Hematopoietic multipotent progenitor cell treated with erythropoietin and hydrocortisone succinate and interleukin-3 and kit ligand, for 8 days (in vitro differentiated cells): ENCODE measurements at regions not wholly inside any gene's neighbourhood (a gene's known extent, or its start where the extent isn't known, plus 50 kb on each side); places are given as distances from the start of the nearest gene placed in this dataset.

Experiments used
- DNase-seq: peaks from one replicate; pipeline ENCODE4 v3.0.0-alpha.2; 2015

GRCh38 chr5:89441965-89442364 is 559.0 kb upstream of the MEF2C start:
- DNase-seq = no peak

DNA sequence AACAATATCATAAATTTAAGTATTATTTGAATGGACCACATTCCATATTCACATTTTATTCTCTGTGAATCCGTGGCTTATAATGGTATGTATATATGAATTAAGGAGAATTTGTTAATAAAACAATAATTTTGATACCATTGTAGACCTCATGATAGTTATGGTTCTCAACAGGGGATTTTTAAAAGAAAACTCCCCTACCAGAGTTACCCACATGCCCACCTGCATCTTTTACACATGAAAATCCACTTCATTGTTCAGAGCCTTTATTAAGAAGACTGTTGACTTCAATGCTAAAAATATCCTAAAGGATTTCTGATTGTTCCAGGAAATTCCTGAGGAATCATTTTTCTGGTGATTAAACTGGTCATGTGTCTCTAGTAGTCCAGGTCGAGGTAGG is 557.7 kb upstream of the MEF2C start:
- DNase-seq = no peak

GRCh38 chr5:89437450-89438435 is 554.8 kb upstream of the MEF2C start:
- no peak for DNase-seq

DNA sequence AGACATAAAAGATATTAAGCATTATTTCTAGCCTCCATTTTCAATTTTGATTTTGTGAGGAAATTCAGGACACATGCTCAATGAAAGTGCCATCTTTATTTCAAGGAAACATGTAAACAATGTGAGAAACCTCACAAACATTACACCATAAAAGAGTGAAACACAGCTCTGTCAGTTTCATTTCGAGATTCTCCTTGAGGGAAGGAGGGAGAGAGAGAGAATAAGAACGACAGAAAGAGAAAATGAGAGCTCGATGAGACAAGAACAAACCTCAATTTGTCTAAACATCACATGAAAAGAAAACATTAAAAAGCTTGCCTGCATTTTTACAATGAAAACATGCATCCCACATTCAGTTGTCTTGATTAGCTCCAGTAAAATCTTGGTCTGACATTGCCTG is 553.5 kb upstream of the MEF2C start:
- no peak for DNase-seq

- no peak for DNase-seq
Observed at GRCh38 chr5:89435347-89435746, 552.4 kb upstream of the MEF2C start.

- no peak for DNase-seq
Observed at GRCh38 chr5:89428624-89429023, 545.6 kb upstream of the MEF2C start.

DNA sequence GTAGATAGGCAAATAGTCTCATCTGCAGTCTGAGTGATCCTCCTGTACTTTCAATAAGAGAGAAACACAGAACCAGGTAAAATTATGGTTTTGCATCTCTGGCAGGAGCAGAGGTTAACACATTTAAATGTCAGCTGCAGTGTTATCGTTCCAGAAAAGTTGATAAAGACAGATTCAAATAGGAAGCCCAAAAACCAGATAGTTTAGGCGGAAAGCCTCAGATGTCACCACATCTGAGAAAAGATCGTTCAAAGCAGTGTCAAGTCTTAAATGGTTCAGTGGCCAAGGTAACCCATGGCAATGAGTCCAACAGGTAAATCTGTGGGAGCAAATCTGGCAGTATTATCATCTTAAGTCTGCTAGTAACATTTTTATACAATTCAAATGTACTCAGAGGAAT is 542.1 kb upstream of the MEF2C start:
- DNase-seq = no peak

GRCh38 chr5:89421035-89421434 is 538.1 kb upstream of the MEF2C start:
- DNase-seq = no peak

DNA sequence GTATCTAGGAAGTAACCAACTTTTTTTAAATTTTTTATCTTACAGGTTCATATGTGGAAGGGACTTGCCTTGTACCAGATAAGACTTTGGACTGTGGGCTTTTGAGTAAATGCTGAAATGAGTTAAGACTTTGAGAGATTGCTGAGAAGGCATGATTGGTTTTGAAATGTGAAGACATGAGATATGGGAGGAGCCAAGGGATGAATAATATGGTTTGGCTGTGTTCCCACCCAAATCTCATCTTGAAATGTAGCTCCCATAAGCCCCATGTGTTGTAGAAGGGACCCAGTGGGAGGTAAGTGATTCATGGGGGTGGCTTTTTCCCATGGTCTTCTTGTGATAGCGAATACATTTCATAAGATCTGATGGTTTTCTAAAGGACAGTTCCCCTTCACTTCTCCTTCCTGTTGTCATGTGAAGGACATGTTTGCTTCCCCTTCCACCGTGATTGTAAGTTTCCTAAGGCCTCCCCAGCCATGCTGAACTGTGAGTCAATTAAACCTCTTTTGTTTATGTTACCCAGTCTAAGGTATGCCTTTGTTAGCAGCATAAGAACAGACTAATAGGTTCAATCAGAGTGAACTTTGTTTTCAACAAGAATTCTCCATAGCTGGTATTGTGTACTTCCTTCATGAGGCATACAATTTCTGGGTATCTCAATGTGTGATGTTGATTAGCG is 535.6 kb upstream of the MEF2C start:
- DNase-seq = peak; percentile 59

- peak; percentile 2 for DNase-seq
Observed at GRCh38 chr5:89417990-89418389, 535.0 kb upstream of the MEF2C start.

DNA sequence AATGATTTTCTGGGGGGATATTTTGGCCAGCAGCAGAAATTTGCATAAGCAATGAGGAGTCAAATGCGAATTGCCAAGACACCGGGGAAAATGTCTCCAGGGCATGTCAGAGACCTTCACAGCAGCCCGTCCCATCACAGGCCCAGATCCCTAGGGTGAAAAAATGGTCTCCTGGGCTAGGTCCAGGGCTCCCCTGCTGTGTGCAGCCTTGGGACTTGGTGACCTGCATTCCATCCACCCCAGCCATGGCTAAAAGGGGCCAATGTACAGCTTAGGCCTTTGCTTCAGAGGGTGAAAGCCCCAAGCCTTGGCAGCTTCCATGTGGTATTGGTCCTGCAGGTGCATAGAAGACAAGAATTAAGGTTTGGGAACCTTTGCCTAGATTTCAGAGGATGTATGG is 534.5 kb upstream of the MEF2C start:
- no peak for DNase-seq

DNA sequence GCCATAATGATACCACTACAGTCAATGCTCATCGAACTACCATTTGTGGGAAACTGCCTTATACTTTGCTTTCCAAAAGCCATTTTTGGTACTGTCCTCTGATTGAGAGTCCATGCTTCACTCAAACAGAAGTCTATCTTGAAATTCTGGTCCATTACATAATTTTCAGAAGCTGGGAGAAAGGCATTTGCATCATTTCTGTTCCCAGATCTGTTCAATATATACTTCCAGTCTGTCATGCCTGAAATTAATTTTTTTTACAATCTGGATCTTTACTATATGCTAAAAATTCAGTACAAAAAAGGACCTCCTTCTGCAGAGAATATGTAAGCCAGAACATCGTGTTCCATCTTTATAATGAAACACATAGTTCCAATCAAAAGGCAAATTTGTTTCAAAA is 528.9 kb upstream of the MEF2C start:
- no peak for DNase-seq

DNA sequence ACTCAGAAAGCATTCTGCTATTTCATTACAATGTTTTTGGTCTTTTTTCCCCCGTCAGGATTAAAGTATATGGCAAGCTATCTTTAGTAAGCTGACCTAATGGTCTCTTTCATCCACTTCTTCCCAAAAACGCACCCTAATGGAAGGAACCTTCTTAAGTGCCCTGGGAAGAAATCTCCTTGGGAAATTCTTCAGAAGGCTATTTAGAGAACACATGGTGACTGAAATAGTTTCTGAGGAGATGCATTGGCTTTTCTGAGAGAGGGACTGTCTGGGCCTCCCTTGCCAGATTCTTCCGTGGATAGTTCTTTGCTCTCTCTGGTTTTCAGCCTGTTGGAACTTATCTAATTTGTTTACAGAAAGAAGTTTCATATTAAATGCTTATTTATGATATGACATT is 524.1 kb upstream of the MEF2C start:
- DNase-seq = no peak

DNA sequence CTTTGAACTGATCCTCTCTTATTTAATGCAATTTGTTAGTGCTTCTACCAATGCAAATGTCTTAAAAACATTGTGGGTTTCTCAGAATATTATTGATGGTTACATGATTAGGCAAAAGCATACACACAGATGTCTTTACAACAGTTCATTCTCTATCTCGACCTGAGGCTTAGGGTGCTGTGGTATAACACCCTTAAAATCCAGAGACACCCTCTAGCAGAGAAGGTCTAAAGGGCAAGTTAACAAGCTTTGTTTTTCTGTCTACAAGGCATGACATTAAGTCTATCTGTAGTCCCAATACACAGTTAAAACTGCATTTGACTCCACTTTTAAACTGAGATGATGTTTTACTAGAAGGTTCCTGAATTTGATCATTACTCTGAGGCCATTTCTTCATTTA is 518.7 kb upstream of the MEF2C start:
- DNase-seq = no peak

DNA sequence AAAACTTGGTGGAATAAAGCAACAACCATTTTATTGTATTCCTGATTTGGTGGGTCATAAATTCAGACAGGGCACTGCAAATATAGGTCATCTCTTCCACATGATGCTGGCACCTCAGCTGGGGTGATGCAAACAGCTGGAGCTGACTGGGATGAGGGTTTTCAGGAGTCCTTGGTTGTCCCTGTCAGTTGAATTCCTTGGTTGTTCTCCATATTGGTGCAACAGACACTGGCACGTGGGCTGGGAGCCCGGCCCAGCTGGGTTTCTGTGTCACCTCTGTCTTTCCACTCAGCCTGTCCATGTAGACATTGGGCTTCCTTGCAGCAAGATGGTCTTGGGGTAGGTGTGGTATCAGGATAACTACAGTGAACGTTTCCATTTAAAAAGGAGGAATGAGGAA is 518.0 kb upstream of the MEF2C start:
- no peak for DNase-seq

DNA sequence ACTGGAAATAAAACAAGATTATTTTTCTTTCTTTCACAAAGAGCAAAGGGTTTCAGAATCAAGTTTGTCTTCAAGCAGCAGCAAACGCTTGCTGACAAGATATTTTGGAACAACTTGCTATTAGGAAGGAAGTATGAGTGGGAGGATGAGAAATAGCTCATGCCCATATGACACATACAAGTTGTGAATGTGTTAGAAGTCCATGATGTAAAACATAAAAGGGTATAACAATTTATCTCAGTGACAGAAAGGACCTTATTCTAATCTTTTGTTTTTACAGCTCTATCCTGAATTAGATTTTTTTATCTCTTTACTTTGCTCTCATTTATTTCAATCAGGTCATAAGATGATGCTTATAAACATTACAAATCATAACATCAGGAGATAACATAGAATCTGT is 516.6 kb upstream of the MEF2C start:
- DNase-seq = no peak

- DNase-seq = peak; percentile 10
Observed at GRCh38 chr5:89397096-89397495, 514.1 kb upstream of the MEF2C start.

- peak; percentile 64 for DNase-seq
Observed at GRCh38 chr5:89396278-89396954, 513.4 kb upstream of the MEF2C start.

DNA sequence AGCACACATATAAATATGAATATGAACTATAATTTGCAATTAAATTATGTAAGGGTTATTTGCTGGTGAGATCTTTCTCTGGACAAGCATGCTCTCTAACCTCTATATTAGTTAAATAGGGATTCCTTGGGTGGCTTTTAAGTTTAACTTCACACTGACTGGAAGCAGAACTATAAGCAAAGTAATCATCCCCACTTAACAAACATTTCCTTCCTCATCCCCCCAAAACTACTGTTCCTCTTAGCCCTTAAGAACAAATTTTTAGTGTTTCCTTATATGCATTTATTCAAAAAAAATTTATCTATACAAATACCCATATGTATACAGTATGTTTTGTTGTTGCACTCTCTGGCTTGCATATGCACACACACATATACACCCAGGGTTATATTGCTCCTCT is 512.1 kb upstream of the MEF2C start:
- DNase-seq = no peak

GRCh38 chr5:89388872-89389271 is 505.9 kb upstream of the MEF2C start:
- DNase-seq = no peak

DNA sequence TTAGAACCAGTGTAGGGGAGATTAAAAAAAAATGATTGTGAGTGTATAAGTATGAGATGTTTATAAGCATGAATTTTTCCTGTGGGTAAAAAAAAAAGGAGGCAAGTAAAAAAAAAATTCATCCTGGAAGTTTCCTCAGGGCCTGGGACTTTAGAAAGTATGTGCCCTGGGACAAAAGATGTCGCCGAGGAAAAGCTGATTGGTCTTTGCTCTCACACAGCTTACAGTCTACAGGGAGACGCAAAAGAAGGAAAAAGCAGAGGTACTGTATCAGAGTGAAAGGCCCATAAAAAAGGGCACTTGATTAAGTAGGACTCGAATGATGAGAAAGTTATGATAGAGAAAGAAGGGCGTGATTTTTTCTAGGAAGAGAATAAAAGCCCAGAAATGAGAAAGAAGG is 501.4 kb upstream of the MEF2C start:
- no peak for DNase-seq

- no peak for DNase-seq
Observed at GRCh38 chr5:89380635-89381034, 497.7 kb upstream of the MEF2C start.

- no peak for DNase-seq
Observed at GRCh38 chr5:89377767-89378455, 494.9 kb upstream of the MEF2C start.
